Natural killer cell (primary cell): ENCODE measurements at regions not wholly inside any gene's neighbourhood (a gene's known extent, or its start where the extent isn't known, plus 50 kb on each side); places are given as distances from the start of the nearest gene placed in this dataset.

ENCODE experiments used
- ATAC-seq, 3 donors: fragments of 150-1000 bp in 2 of 3; fragments of 200-7000 bp in 1 of 3; cut with Tn5 transposase; 1 replicate in 1 of 3; 2 replicates in 2 of 3; pipeline ENCODE4 v1.10.0; 2021; ENCODE audit warnings: mild to moderate bottlenecking in 2 of 3, moderate library complexity in 2 of 3
- DNase-seq, 2 donors: peaks; one replicate each; pipeline versions ENCODE4 v3.0.0 to v3.0.0-alpha.2; 2013 to 2021; ENCODE audit warnings: mixed read lengths in 1 of 2
- H3K27ac ChIP-seq: one replicate; pipeline ENCODE4 v1.5.1; 2013; ENCODE audit warnings: mild to moderate bottlenecking, low read length
- H3K27me3 ChIP-seq: one replicate; pipeline ENCODE4 v1.6.1; 2013; ENCODE audit warnings: low read length; ENCODE audit not compliant: control insufficient read depth, insufficient read depth
- H3K36me3 ChIP-seq: one replicate; pipeline ENCODE4 v1.6.1; 2013; ENCODE audit warnings: low read length; ENCODE audit not compliant: control insufficient read depth, insufficient read depth
- H3K4me1 ChIP-seq: one replicate; pipeline ENCODE4 v1.6.1; 2013; ENCODE audit warnings: low read length; ENCODE audit not compliant: control insufficient read depth, insufficient read depth
- H3K4me3 ChIP-seq: one replicate; pipeline ENCODE4 v1.5.1; 2013; ENCODE audit warnings: low read length
- H3K9me3 ChIP-seq: one replicate; pipeline ENCODE4 v1.6.1; 2013; ENCODE audit warnings: low read length; ENCODE audit not compliant: control insufficient read depth, insufficient read depth
- H3K27ac Mint-ChIP-seq, 2 donors: one replicate each; pipeline ENCODE4 v1.8.0; 2022; ENCODE audit warnings: mild to moderate bottlenecking in 2 of 2, mixed read lengths in 2 of 2, moderate library complexity in 1 of 2
- H3K27me3 Mint-ChIP-seq, 2 donors: one replicate each; pipeline ENCODE4 v1.8.0; 2022; ENCODE audit warnings: low read depth in 2 of 2, mixed read lengths in 2 of 2
- H3K36me3 Mint-ChIP-seq: one replicate; pipeline ENCODE4 v1.8.0; 2022; ENCODE audit warnings: mixed read lengths
- H3K4me1 Mint-ChIP-seq, 2 donors: one replicate each; pipeline ENCODE4 v1.8.0; 2022; ENCODE audit warnings: mixed read lengths in 2 of 2
- H3K4me3 Mint-ChIP-seq: one replicate; pipeline ENCODE4 v1.8.0; 2022; ENCODE audit warnings: mild to moderate bottlenecking, moderate library complexity, mixed read lengths
- H3K9me3 Mint-ChIP-seq, 2 donors: one replicate each; pipeline ENCODE4 v1.8.0; 2022; ENCODE audit warnings: mixed read lengths in 2 of 2
- WGBS: methylation state at CpG from one replicate; pipeline ENCODE4 v1.1.7; 2013; ENCODE audit warnings: missing lambda C conversion rate; ENCODE audit not compliant: insufficient coverage; 5-methylcytosine and 5-hydroxymethylcytosine counted together
- intact Hi-C: fragments of 100-400 bp; cut with micrococcal nuclease; formaldehyde crosslinking; loops from one replicate; pipeline ENCODE4 v1.14.2; 2022
- TF ChIP-seq, protein P1 (sequence below): fragments of 200-600 bp; IDR thresholded peaks from one replicate; pipeline ENCODE4 v1.8.0; 2022; ENCODE audit warnings: antibody characterized with exemption

- Histone ChIP-seq H3K36me3 (no peaks in the 10 kb centered on the region), H3K27me3 (no peaks in the 10 kb centered on the region), H3K4me3 (no peak overlapping the region), H3K4me1 (no peaks in the 10 kb centered on the region), H3K9me3 (peaks cover 2% of the 10 kb centered on the region), H3K27ac (no peak overlapping the region)
- H3K4me1 Mint-ChIP-seq: no peaks in the 10 kb centered on the region
- ATAC-seq (no peak), DNase-seq (no peak)
- H3K9me3 Mint-ChIP-seq: peaks cover 6 to 12% of the 10 kb centered on the region in 2 donors
- H3K36me3 Mint-ChIP-seq: peaks cover 4% of the 10 kb centered on the region
- no peak overlapping the region for H3K4me3 Mint-ChIP-seq
- intact Hi-C loops: no loop called here
- H3K27ac Mint-ChIP-seq: no peak overlapping the region
- TF ChIP-seq, protein P1, sequence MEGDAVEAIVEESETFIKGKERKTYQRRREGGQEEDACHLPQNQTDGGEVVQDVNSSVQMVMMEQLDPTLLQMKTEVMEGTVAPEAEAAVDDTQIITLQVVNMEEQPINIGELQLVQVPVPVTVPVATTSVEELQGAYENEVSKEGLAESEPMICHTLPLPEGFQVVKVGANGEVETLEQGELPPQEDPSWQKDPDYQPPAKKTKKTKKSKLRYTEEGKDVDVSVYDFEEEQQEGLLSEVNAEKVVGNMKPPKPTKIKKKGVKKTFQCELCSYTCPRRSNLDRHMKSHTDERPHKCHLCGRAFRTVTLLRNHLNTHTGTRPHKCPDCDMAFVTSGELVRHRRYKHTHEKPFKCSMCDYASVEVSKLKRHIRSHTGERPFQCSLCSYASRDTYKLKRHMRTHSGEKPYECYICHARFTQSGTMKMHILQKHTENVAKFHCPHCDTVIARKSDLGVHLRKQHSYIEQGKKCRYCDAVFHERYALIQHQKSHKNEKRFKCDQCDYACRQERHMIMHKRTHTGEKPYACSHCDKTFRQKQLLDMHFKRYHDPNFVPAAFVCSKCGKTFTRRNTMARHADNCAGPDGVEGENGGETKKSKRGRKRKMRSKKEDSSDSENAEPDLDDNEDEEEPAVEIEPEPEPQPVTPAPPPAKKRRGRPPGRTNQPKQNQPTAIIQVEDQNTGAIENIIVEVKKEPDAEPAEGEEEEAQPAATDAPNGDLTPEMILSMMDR: no peak
- WGBS: 88% methylated on average over 3 of the region's 3 CpGs
- H3K27me3 Mint-ChIP-seq: no peaks in the 10 kb centered on the region
Observed at GRCh38 chr7:84390845-84391244, 196.3 kb upstream of the SEMA3A start.

- H3K27ac Mint-ChIP-seq: no peak overlapping the region
- DNase-seq (no peak), ATAC-seq (no peak)
- no peaks in the 10 kb centered on the region for H3K27me3 ChIP-seq
- H3K4me3 ChIP-seq: no peak overlapping the region
- H3K4me3 Mint-ChIP-seq: no peak overlapping the region
- TF ChIP-seq, protein P1: no peak
- no peaks in the 10 kb centered on the region for H3K36me3 ChIP-seq
- peaks cover 6 to 10% of the 10 kb centered on the region in 2 donors for H3K9me3 Mint-ChIP-seq
- no peaks in the 10 kb centered on the region for H3K27me3 Mint-ChIP-seq
- H3K36me3 Mint-ChIP-seq: peaks cover 11% of the 10 kb centered on the region
- no peak overlapping the region for H3K27ac ChIP-seq
- H3K9me3 ChIP-seq: peaks cover 2% of the 10 kb centered on the region
- no peaks in the 10 kb centered on the region for H3K4me1 Mint-ChIP-seq
- 60% methylated on average over 1 of the region's 4 CpGs for WGBS
- no peaks in the 10 kb centered on the region for H3K4me1 ChIP-seq
- intact Hi-C loops: no loop called here
Observed at GRCh38 chr7:84389242-84389641, 194.7 kb upstream of the SEMA3A start.

DNA sequence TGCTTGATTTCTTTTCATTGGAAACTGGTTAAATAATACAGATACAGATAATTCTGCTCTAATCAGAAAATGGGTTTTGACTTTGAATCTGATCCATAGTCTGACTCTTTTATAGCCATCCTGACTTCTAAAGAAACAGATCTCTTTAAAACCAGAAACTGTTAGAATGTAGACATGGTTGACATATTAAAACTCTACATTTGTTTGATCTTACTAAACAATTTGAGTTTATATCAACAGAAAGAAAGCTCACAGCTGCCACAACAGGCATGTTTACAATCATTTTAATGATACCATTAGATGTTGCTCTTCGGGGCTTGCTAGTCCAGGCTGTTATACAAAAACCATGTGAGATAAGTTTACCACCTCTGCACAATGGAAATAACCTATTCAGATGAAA lies 193.0 kb upstream of the SEMA3A start:
- intact Hi-C loops: no loop called here

DNA sequence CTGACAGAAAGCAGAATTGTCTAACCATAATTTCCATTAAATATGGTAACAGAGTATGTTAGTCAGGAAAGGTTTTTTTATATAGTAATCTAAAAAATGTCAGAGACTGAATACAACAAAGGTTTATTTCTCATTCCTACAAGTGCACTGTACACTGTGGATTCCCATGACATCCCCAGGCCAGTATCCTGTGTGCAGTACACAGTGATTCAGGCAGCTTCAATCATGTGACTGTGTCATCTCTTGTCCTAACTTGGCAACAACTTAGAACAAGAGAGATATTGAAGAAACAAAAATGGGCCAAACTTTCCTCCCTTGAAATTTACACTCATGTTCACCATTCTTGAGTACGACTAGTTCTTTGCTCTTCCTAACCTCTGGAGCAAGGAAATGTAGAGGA lies 189.8 kb upstream of the SEMA3A start:
- ATAC-seq (no peak), DNase-seq (no peak)
- Histone ChIP-seq H3K27me3 (no peaks in the 10 kb centered on the region), H3K27ac (no peak overlapping the region), H3K4me3 (no peak overlapping the region), H3K36me3 (no peaks in the 10 kb centered on the region), H3K9me3 (no peaks in the 10 kb centered on the region), H3K4me1 (no peaks in the 10 kb centered on the region)
- peaks cover 7 to 10% of the 10 kb centered on the region in 2 donors for H3K9me3 Mint-ChIP-seq
- H3K4me1 Mint-ChIP-seq: no peaks in the 10 kb centered on the region
- no peaks in the 10 kb centered on the region for H3K27me3 Mint-ChIP-seq
- no peak overlapping the region for H3K4me3 Mint-ChIP-seq
- no peak overlapping the region for H3K27ac Mint-ChIP-seq
- TF ChIP-seq, protein P1: no peak
- intact Hi-C loops: no loop called here
- H3K36me3 Mint-ChIP-seq: peaks cover 11% of the 10 kb centered on the region
- WGBS: no CpG with 5 or more reads among the region's 1 CpG

More for the DNA sequence above, 193.0 kb upstream of the SEMA3A start:
- TF ChIP-seq, protein P1: no peak
- Mint-ChIP-seq H3K36me3 (peaks cover 11% of the 10 kb centered on the region), H3K4me3 (no peak overlapping the region), H3K27me3 (no peaks in the 10 kb centered on the region), H3K9me3 (peaks cover 6 to 10% of the 10 kb centered on the region in 2 donors), H3K4me1 (no peaks in the 10 kb centered on the region), H3K27ac (no peak overlapping the region)
- Histone ChIP-seq H3K4me3 (no peak overlapping the region), H3K4me1 (no peaks in the 10 kb centered on the region), H3K27me3 (no peaks in the 10 kb centered on the region), H3K27ac (no peak overlapping the region), H3K9me3 (peaks cover 2% of the 10 kb centered on the region), H3K36me3 (no peaks in the 10 kb centered on the region)
- ATAC-seq: no peak
- whole genome bisulfite sequencing: 82% methylated on average over 1 of the region's 1 CpG
- DNase-seq: no peak
